LHCN-M2 (cell line): ENCODE measurements at regions not wholly inside any gene's neighbourhood (a gene's known extent, or its start where the extent isn't known, plus 50 kb on each side); places are given as distances from the start of the nearest gene placed in this dataset.
"Not testable (repeated sequence)": the region's sequence is repeated elsewhere in the genome, so short reads cannot be mapped to it uniquely, and the experiment has no call there.

Experiments
- DNase-seq: peaks from one replicate; pipeline ENCODE4 v3.0.0-alpha.2; 2012; ENCODE audit warnings: low read depth

GRCh38 chr6:93833326-93833725 is 414.0 kb upstream of the EPHA7 start:
- DNase-seq: not testable (repeated sequence)

GRCh38 chr6:93829757-93830156 is 410.4 kb upstream of the EPHA7 start:
- DNase-seq: not testable (repeated sequence)

GRCh38 chr6:93829009-93829408 is 409.6 kb upstream of the EPHA7 start:
- DNase-seq: no peak

GRCh38 chr6:93828553-93828952 is 409.2 kb upstream of the EPHA7 start:
- no peak for DNase-seq

GRCh38 chr6:93827728-93828127 is 408.4 kb upstream of the EPHA7 start:
- no peak for DNase-seq

DNA sequence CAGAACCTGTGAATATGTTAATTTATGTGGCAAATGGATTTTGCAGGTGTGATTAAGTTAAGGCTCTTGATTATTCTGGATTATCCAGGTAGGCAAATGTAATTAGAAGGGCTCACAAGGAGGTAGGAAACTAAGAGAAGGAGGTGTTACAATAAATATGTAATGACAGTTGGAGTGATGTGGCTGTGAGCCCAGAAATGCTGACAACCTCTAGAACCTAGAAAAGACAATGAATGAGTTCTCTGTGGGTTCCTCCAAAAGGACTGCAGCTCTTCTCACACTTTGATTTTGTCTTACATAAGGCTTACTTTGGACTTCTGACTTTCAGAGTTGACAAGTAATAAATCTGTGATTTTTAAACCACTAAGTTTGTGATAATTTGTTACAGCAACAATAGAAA is 406.6 kb upstream of the EPHA7 start:
- DNase-seq: no peak

DNA sequence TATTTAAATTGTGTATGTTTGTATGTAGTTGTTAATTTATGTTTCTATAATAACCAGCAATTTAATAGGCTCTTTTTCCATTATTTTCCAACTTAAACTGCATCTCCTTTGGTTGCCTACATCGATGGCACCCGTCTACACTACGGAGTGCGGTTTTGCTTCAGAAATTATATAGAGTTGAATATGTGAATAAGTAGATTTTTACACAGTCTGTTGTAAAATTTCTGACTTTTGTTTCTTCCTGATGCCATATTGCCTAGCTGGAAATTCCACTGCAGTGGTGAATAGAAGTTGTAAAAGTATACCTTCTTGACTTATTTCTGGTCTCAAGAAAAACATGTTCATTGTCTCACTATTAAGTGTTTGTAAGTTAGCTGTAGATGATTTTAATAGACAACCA is 404.1 kb upstream of the EPHA7 start:
- DNase-seq: no peak

- DNase-seq: no peak
These were observed 403.3 kb upstream of the EPHA7 start for GRCh38 chr6:93822434-93823265.

GRCh38 chr6:93821953-93822352 is 402.6 kb upstream of the EPHA7 start:
- DNase-seq: no peak

- no peak for DNase-seq
These were observed 401.2 kb upstream of the EPHA7 start for GRCh38 chr6:93820465-93821082.

DNA sequence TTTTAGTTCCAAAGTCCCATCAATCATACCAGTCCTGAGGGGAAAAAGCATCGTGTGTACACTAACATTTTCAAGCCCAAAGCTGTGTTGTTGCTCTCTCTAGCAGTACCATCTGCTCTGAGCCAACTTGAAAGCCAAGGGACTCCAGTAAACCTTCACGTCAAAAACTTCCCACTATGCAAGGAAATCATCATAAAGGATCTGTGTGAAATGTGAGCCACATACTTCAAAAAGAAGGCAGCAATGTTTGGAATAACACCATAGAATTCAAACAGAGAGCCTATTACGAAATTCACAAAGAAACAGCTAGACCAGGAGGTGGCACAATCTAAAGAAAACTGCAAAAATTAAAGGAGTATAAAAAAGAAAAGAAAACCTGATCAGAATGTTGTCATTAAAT is 399.8 kb upstream of the EPHA7 start:
- peak; percentile 68 for DNase-seq

DNA sequence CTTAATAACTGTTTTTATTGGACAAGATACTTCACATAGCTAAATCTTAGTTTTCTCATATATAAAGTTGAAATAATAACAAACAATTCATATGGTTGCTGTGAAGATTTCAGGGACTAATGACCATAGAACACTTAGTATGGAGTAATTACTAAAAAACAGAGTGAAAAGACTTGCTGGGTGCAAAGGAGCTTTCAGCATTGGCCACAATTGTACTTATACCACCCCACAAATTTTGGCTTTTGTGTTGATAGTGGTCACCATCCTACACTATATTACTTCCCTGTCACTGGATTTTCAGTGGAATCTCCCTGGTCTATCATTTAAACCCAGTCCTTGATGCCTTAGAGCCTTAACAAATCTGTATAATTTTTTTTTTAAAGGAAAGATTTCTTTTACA is 398.6 kb upstream of the EPHA7 start:
- DNase-seq: no peak

DNA sequence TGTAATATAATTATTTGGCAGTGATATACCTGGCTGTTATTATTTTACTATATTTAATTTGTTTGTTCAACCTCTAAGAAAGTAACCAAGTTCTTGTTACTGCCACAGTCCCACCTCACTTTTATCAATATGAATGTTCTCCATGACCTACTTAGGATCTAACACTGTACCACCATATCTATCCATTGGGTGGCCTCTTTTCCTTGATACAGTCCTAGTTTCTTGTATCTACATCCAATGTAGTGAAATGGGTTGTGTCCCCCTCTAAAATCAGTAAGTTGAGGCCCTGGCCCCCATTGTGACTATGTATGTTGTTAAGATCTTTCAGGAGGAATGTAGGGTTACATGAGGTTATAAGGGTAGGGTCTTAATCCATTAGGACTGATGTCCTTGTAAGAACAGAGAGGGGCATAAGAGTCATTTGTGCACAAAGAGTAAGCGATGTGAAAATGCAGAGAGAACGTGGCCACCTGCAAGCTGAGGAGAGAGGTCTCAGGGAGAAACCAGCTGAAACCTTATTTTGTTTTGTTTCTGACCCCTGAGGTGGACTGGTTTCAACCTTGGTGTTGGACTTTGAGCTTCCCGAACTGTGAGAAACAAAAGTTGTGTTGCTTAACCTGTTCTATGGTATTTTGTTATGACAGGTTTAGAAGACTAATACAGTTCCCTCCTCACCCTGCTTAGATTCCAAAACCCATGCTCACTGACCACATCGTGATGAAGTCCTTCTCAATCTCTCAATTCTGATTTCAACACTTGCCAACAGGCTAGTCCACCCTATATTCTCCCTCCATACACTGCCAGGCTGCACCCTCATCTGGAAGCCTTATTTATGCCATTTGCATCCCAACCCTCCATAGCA is 387.3 kb upstream of the EPHA7 start:
- no peak for DNase-seq

GRCh38 chr6:93801101-93801847 is 381.9 kb upstream of the EPHA7 start:
- no peak for DNase-seq

DNA sequence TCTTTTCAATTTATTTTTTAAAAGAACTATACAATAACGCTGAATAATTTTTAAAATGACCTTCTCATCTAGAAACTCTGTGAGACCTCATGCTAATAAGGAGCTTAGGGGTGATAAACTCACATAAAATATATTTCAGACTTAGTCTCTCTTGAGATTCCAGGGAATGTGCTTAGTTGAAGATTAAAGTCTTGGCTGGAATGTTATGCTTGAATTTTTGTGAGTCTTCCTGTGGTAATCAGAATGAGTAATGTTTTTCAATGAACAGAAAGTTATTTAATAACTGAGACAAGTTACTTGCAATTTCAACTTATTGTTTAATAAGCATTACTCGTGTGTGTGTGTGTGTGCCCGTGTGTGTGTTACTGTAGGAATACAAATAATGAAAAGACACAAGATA is 379.9 kb upstream of the EPHA7 start:
- DNase-seq: peak; percentile 74

DNA sequence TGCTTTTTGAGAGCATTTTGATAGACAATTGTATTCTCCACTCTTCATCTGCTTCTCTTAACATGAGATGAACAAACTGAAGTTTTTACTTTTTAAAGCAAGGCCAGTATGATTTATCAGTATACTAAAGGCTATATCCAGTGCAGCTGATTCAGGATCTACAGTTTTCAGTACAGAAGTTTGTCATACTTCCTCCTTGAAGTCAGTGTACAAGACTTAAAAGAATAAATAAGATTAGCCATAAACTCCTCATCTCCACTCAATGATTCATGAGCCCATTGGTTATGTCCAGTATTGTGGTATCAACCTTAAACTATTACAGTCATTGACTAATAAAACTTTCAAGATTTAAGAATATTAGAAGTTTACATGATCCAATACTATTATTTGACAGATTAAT is 374.8 kb upstream of the EPHA7 start:
- peak; percentile 72 for DNase-seq

DNA sequence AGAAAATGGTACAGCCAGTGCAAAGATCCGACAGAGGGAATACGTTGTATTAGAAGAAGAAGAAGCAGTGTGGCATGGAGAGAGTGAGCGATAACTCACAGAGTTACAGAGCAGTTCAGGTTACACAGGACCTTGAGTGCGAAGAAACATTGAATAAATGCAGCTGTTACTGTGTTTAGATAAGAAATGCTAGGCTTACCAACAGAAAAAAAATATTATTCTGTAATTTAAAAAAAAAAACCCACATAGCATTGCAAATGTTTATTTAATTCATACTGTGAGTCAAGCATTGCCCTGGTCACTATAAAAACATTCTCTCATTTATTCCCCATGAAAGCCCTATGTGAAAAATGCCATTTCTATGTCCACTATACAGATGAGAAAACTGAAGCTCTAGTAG is 373.4 kb upstream of the EPHA7 start:
- DNase-seq: peak; percentile 93

- DNase-seq: peak; percentile 53
These were observed 371.6 kb upstream of the EPHA7 start for GRCh38 chr6:93790981-93791380.

- DNase-seq: peak; percentile 80
These were observed 370.2 kb upstream of the EPHA7 start for GRCh38 chr6:93789532-93789931.

GRCh38 chr6:93787841-93788240 is 368.5 kb upstream of the EPHA7 start:
- DNase-seq: peak; percentile 85

DNA sequence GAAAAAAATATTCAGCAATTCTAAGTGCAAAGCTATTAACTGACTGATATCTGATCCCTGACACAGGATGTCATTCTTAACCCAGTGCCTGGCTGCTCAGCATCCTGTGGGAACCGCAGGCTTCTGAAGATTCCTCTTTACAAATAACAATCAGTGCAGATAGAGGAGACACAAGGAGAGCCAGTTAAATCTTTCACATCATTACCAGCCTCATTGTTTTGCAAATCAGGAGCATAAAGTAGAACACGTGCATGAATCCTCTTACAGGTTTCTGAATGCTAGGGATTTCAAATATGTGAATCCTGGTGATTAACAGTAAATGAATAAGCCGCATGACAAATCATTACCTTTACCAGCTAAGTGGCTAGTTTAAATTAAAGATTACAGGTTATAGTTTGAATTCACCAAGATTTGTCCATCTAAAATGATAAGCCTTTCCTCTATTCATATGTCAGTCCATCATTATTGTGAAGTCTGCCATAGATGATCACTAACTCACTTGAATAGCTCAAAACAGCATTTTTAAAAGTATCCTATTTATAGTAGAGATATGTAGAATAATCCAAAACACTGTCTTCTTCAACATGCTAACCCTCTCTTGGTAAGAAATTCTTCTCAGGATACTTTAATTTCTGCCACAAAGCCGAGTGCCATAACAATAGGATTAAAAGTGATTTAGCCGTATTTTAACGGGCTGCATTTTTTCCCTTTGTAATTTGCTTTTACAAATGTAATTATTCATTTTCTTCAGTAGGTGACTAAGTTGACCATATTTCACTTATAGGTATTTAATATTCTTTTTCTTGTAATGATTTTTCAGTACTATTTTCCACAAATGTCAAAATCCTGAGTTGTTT is 367.3 kb upstream of the EPHA7 start:
- DNase-seq: peak; percentile 94
